CD14-positive monocyte (primary cell): ENCODE measurements at regions not wholly inside any gene's neighbourhood (a gene's known extent, or its start where the extent isn't known, plus 50 kb on each side); places are given as distances from the start of the nearest gene placed in this dataset.

ENCODE experiments used
- DNase-seq, 3 donors: peaks; one replicate each; pipeline ENCODE4 v3.0.0-alpha.2; 2011 to 2022
- H2AFZ ChIP-seq: 2 replicates; pipeline ENCODE4 v1.6.0; 2012; ENCODE audit warnings: mild to moderate bottlenecking, low read depth, low read length, inconsistent platforms; ENCODE audit not compliant: insufficient read depth, poor library complexity, severe bottlenecking
- H3K27ac ChIP-seq, 2 donors: 1 replicate in 1 of 2; 2 replicates in 1 of 2; pipeline ENCODE4 v1.5.1; 2012 to 2013; ENCODE audit warnings: low read length in 2 of 2, control low read depth in 1 of 2, inconsistent platforms in 1 of 2, low read depth in 1 of 2, mild to moderate bottlenecking in 1 of 2
- H3K27me3 ChIP-seq, 2 donors: one replicate each; pipeline versions ENCODE4 v1.6.0 to v1.6.1; 2011 to 2013; ENCODE audit warnings: low read length in 2 of 2; ENCODE audit not compliant: control insufficient read depth in 2 of 2, insufficient read depth in 2 of 2
- H3K36me3 ChIP-seq, 2 donors: replicated peaks in 1 of 2; 1 replicate in 1 of 2; 2 replicates in 1 of 2; pipeline versions ENCODE4 v1.5.1 to v1.6.1; 2012 to 2013; ENCODE audit warnings: low read length in 2 of 2, control low read depth in 1 of 2, inconsistent platforms in 1 of 2, mild to moderate bottlenecking in 1 of 2; ENCODE audit not compliant: insufficient read depth in 2 of 2, control insufficient read depth in 1 of 2
- H3K4me1 ChIP-seq, 2 donors: 1 replicate in 1 of 2; 2 replicates in 1 of 2; pipeline versions ENCODE4 v1.5.1 to v1.6.1; 2012 to 2013; ENCODE audit warnings: low read length in 2 of 2, control low read depth in 1 of 2, inconsistent platforms in 1 of 2, mild to moderate bottlenecking in 1 of 2, moderate library complexity in 1 of 2; ENCODE audit not compliant: insufficient read depth in 2 of 2, control insufficient read depth in 1 of 2
- H3K4me2 ChIP-seq: replicated peaks from 2 replicates; pipeline ENCODE3; 2012; ENCODE audit warnings: low read length, moderate library complexity, mild to moderate bottlenecking; ENCODE audit not compliant: poor library complexity, severe bottlenecking; ENCODE audit errors: extremely low read depth
- H3K4me3 ChIP-seq, 3 experiments: fragments of 200-600 bp in 1 of 3; sonication (generic) in 1 of 3; replicated peaks in 1 of 3; 1 replicate in 2 of 3; 2 replicates in 1 of 3; pipeline ENCODE4 v1.5.1; 2011 to 2013; ENCODE audit warnings: low read length in 3 of 3, mild to moderate bottlenecking in 3 of 3, control low read depth in 2 of 3, low read depth in 2 of 3, inconsistent platforms in 1 of 3, moderate library complexity in 1 of 3
- H3K79me2 ChIP-seq: 2 replicates; pipeline ENCODE4 v1.6.0; 2012; ENCODE audit warnings: mild to moderate bottlenecking, control low read depth, inconsistent platforms, low read length, moderate library complexity; ENCODE audit not compliant: insufficient read depth
- H3K9ac ChIP-seq: 2 replicates; pipeline ENCODE4 v1.6.0; 2017; ENCODE audit warnings: low read length, mild to moderate bottlenecking; ENCODE audit not compliant: insufficient read depth, poor library complexity, severe bottlenecking
- H3K9me3 ChIP-seq, 2 donors: replicated peaks in 1 of 2; 1 replicate in 1 of 2; 2 replicates in 1 of 2; pipeline versions ENCODE4 v1.5.1 to v1.6.1; 2012 to 2013; ENCODE audit warnings: low read length in 2 of 2, control low read depth in 1 of 2; ENCODE audit not compliant: control insufficient read depth in 1 of 2, insufficient read depth in 1 of 2
- H4K20me1 ChIP-seq: 2 replicates; pipeline ENCODE4 v1.6.0; 2012; ENCODE audit warnings: mild to moderate bottlenecking, low read length, control low read depth, moderate library complexity; ENCODE audit not compliant: insufficient read depth
- H3K27ac Mint-ChIP-seq, 7 donors: one replicate each; pipeline ENCODE4 v1.8.0; 2020; ENCODE audit warnings: mild to moderate bottlenecking in 7 of 7, mixed read lengths in 7 of 7, moderate library complexity in 6 of 7, inconsistent platforms in 2 of 7
- H3K27me3 Mint-ChIP-seq, 3 donors: one replicate each; pipeline ENCODE4 v1.8.0; 2021 to 2022; ENCODE audit warnings: low read depth in 3 of 3, mild to moderate bottlenecking in 3 of 3, mixed read lengths in 3 of 3, moderate library complexity in 3 of 3, inconsistent platforms in 1 of 3
- H3K36me3 Mint-ChIP-seq, 2 donors: one replicate each; pipeline ENCODE4 v1.8.0; 2020; ENCODE audit warnings: mixed read lengths in 2 of 2, inconsistent platforms in 1 of 2, mild to moderate bottlenecking in 1 of 2
- H3K4me1 Mint-ChIP-seq: one replicate; pipeline ENCODE4 v1.8.0; 2020; ENCODE audit warnings: mild to moderate bottlenecking, mixed read lengths
- H3K4me3 Mint-ChIP-seq, 2 donors: one replicate each; pipeline ENCODE4 v1.8.0; 2020; ENCODE audit warnings: mild to moderate bottlenecking in 2 of 2, mixed read lengths in 2 of 2, moderate library complexity in 1 of 2
- H3K9me3 Mint-ChIP-seq, 7 donors: one replicate each; pipeline ENCODE4 v1.8.0; 2020 to 2022; ENCODE audit warnings: mixed read lengths in 7 of 7, mild to moderate bottlenecking in 6 of 7, moderate library complexity in 6 of 7, inconsistent platforms in 2 of 7
- WGBS: methylation state at CpG from one replicate; pipeline ENCODE4 v1.1.5; 2013; ENCODE audit warnings: missing lambda C conversion rate; ENCODE audit not compliant: insufficient coverage; 5-methylcytosine and 5-hydroxymethylcytosine counted together
- intact Hi-C, 2 donors: fragments of 100-400 bp; cut with micrococcal nuclease; formaldehyde crosslinking; loops; one replicate each; pipeline versions ENCODE4 v1.15.0 to v1.15.1; 2023
- TF ChIP-seq, protein P1 (sequence below): fragments of 200-600 bp; IDR thresholded peaks from one replicate; pipeline ENCODE4 v1.8.0; 2022; ENCODE audit warnings: antibody characterized with exemption, mild to moderate bottlenecking

DNA sequence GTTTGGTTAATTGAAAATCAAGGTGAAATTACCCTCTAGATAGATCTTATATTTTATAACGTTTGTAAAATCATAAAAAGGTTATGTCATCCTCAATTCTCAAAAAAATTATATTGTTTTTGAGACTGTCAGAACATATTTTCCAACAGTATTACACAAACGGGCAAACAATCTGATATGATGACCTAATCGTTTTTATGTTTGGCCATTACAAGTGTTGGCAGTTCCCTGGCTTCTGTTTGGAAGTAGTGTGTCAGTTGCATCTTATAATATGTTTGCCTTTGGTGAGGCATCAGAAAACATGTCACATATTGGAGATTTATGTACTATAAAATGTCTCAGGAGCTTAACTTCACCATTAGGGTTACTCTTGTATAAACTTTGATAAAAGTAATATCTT is 308.1 kb upstream of the EPHA7 start:
- Histone ChIP-seq H3K27me3 (no peaks in the 10 kb centered on the region), H3K27ac (no peak overlapping the region), H3K9ac (no peak overlapping the region), H3K79me2 (no peaks in the 10 kb centered on the region), H3K9me3 (no peaks in the 10 kb centered on the region), H3K36me3 (no peaks in the 10 kb centered on the region), H3K4me3 (no peak overlapping the region), H2AFZ (no peak overlapping the region), H3K4me1 (no peaks in the 10 kb centered on the region), H4K20me1 (no peaks in the 10 kb centered on the region), H3K4me2 (no peak overlapping the region)
- no peak overlapping the region for H3K27ac Mint-ChIP-seq
- H3K27me3 Mint-ChIP-seq: peaks cover 0 to 1% (median 0%) of the 10 kb centered on the region in 3 donors
- H3K4me3 Mint-ChIP-seq: no peak overlapping the region
- no peaks in the 10 kb centered on the region for H3K36me3 Mint-ChIP-seq
- DNase-seq: no peak
- intact Hi-C loops: no loop called here
- H3K4me1 Mint-ChIP-seq: no peaks in the 10 kb centered on the region
- WGBS: no CpG with 5 or more reads among the region's 3 CpGs
- TF ChIP-seq, protein P1, sequence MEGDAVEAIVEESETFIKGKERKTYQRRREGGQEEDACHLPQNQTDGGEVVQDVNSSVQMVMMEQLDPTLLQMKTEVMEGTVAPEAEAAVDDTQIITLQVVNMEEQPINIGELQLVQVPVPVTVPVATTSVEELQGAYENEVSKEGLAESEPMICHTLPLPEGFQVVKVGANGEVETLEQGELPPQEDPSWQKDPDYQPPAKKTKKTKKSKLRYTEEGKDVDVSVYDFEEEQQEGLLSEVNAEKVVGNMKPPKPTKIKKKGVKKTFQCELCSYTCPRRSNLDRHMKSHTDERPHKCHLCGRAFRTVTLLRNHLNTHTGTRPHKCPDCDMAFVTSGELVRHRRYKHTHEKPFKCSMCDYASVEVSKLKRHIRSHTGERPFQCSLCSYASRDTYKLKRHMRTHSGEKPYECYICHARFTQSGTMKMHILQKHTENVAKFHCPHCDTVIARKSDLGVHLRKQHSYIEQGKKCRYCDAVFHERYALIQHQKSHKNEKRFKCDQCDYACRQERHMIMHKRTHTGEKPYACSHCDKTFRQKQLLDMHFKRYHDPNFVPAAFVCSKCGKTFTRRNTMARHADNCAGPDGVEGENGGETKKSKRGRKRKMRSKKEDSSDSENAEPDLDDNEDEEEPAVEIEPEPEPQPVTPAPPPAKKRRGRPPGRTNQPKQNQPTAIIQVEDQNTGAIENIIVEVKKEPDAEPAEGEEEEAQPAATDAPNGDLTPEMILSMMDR: no peak
- peaks cover 0 to 8% (median 3%) of the 10 kb centered on the region in 7 donors for H3K9me3 Mint-ChIP-seq

DNA sequence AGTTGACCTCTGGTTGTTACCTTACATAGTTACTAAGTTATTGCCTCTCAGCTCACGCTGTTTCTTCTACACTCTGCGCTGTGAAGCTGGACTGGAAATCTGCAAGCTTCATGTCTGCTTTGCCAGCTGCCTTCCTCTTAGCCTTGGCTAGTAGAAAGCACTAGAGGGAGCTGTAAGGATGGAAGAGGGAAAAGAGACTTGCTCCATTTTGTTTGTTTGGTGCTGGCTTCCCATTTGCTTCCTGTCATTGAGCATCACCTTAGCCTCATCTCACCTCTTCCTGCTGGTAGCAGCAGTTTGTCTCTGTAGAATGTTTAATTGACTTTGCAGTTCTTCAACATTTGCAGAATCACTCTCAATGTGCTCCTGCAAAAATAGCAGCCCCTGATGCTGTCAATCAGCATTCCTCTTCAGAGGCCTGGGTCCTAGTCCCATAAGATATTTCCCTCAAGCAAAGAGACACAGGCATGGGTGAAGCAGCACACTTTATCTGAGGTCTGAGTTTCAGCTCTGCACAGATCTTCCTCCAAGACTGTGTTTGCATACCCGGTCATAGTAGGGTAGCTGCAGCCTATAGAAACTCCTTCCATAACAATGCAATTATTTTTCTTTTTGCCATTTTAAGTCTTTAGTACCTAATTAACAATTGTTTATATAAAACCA is 302.2 kb upstream of the EPHA7 start:
- Mint-ChIP-seq H3K9me3 (peaks cover 0 to 7% (median 2%) of the 10 kb centered on the region in 7 donors), H3K4me3 (no peak overlapping the region), H3K27ac (no peak overlapping the region), H3K36me3 (no peaks in the 10 kb centered on the region), H3K4me1 (no peaks in the 10 kb centered on the region), H3K27me3 (no peaks in the 10 kb centered on the region)
- intact Hi-C loops: no loop called here
- DNase-seq: no peak
- Histone ChIP-seq H3K79me2 (no peaks in the 10 kb centered on the region), H3K4me2 (no peak overlapping the region), H3K27ac (no peak overlapping the region), H3K27me3 (no peaks in the 10 kb centered on the region), H2AFZ (no peak overlapping the region), H3K9me3 (no peaks in the 10 kb centered on the region), H4K20me1 (no peaks in the 10 kb centered on the region), H3K4me3 (no peak overlapping the region), H3K4me1 (no peaks in the 10 kb centered on the region), H3K36me3 (no peaks in the 10 kb centered on the region), H3K9ac (no peak overlapping the region)
- TF ChIP-seq, protein P1: no peak
- 100% methylated on average over 1 of the region's 3 CpGs for WGBS
